ENCODE measurements at regions not wholly inside any gene's neighbourhood (a gene's known extent, or its start where the extent isn't known, plus 50 kb on each side); places are given as distances from the start of the nearest gene placed in this dataset.

GRCh38 chr13:33345842-33346241 lies 60.3 kb upstream of the STARD13 start (continued):
- TF ChIP-seq, protein P1, sequence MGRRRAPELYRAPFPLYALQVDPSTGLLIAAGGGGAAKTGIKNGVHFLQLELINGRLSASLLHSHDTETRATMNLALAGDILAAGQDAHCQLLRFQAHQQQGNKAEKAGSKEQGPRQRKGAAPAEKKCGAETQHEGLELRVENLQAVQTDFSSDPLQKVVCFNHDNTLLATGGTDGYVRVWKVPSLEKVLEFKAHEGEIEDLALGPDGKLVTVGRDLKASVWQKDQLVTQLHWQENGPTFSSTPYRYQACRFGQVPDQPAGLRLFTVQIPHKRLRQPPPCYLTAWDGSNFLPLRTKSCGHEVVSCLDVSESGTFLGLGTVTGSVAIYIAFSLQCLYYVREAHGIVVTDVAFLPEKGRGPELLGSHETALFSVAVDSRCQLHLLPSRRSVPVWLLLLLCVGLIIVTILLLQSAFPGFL (CRISPR knock-in tag; IDR thresholded peaks at IDR 0.05; ENCODE audit: borderline replicate concordance) = no peak
- TF ChIP-seq ELF4 (CRISPR knock-in tag; IDR thresholded peaks at IDR 0.05; ENCODE audit: low read depth) (no peak), FOXP1 (CRISPR knock-in tag; IDR thresholded peaks at IDR 0.05; ENCODE audit: borderline replicate concordance) (no peak)

GRCh38 chr13:33347861-33348260 lies 62.3 kb upstream of the STARD13 start:
- CTCF ChIA-PET = no interaction called here
- H3K27me3 Mint-ChIP-seq (ENCODE audit: low read depth) = peaks cover 33% of the 10 kb centered on the region
- DNase-seq (ENCODE audit: low spot score) (no peak), ATAC-seq (no peak)
- H3K27ac Mint-ChIP-seq = no peak overlapping the region
- TF ChIP-seq FOXP1 (CRISPR knock-in tag; IDR thresholded peaks at IDR 0.05; ENCODE audit: borderline replicate concordance) (no peak), FOXJ3 (CRISPR knock-in tag; IDR thresholded peaks at IDR 0.05; ENCODE audit: borderline replicate concordance) (no peak), CBFB (CRISPR knock-in tag; IDR thresholded peaks at IDR 0.05; ENCODE audit: low read depth) (no peak), ZNF512 (CRISPR knock-in tag; IDR thresholded peaks at IDR 0.05; ENCODE audit: borderline replicate concordance) (no peak), TEAD1 (CRISPR knock-in tag; IDR thresholded peaks at IDR 0.05) (no peak), IRF2 (CRISPR knock-in tag; IDR thresholded peaks at IDR 0.05; ENCODE audit: borderline replicate concordance, low read depth) (no peak), NFATC4 (CRISPR knock-in tag; IDR thresholded peaks at IDR 0.05) (no peak), ZBTB21 (CRISPR knock-in tag; IDR thresholded peaks at IDR 0.05; ENCODE audit: borderline replicate concordance) (no peak), ARID4B (CRISPR knock-in tag; IDR thresholded peaks at IDR 0.05; ENCODE audit: borderline replicate concordance) (no peak), MLX (CRISPR knock-in tag; IDR thresholded peaks at IDR 0.05) (no peak), SOX15 (CRISPR knock-in tag; IDR thresholded peaks at IDR 0.05) (no peak), USF1 (CRISPR knock-in tag; IDR thresholded peaks at IDR 0.05) (no peak)
- TF ChIP-seq, protein P2, sequence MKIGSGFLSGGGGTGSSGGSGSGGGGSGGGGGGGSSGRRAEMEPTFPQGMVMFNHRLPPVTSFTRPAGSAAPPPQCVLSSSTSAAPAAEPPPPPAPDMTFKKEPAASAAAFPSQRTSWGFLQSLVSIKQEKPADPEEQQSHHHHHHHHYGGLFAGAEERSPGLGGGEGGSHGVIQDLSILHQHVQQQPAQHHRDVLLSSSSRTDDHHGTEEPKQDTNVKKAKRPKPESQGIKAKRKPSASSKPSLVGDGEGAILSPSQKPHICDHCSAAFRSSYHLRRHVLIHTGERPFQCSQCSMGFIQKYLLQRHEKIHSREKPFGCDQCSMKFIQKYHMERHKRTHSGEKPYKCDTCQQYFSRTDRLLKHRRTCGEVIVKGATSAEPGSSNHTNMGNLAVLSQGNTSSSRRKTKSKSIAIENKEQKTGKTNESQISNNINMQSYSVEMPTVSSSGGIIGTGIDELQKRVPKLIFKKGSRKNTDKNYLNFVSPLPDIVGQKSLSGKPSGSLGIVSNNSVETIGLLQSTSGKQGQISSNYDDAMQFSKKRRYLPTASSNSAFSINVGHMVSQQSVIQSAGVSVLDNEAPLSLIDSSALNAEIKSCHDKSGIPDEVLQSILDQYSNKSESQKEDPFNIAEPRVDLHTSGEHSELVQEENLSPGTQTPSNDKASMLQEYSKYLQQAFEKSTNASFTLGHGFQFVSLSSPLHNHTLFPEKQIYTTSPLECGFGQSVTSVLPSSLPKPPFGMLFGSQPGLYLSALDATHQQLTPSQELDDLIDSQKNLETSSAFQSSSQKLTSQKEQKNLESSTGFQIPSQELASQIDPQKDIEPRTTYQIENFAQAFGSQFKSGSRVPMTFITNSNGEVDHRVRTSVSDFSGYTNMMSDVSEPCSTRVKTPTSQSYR (CRISPR knock-in tag; IDR thresholded peaks at IDR 0.05) = no peak
- TF ChIP-seq, protein P3, sequence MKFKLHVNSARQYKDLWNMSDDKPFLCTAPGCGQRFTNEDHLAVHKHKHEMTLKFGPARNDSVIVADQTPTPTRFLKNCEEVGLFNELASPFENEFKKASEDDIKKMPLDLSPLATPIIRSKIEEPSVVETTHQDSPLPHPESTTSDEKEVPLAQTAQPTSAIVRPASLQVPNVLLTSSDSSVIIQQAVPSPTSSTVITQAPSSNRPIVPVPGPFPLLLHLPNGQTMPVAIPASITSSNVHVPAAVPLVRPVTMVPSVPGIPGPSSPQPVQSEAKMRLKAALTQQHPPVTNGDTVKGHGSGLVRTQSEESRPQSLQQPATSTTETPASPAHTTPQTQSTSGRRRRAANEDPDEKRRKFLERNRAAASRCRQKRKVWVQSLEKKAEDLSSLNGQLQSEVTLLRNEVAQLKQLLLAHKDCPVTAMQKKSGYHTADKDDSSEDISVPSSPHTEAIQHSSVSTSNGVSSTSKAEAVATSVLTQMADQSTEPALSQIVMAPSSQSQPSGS (CRISPR knock-in tag; IDR thresholded peaks at IDR 0.05; ENCODE audit: borderline replicate concordance, low read depth) = no peak
- peaks cover 12% of the 10 kb centered on the region for H3K4me1 Mint-ChIP-seq
- POLR2A ChIA-PET = no interaction called here
- no peak overlapping the region for H3K4me3 Mint-ChIP-seq
- peaks cover 7% of the 10 kb centered on the region; the same call in 1 of the 2 replicates for H3K9me3 Mint-ChIP-seq
- no peaks in the 10 kb centered on the region for H3K36me3 Mint-ChIP-seq
